Tibial artery (tissue), 4 donors: ENCODE measurements at regions not wholly inside any gene's neighbourhood (a gene's known extent, or its start where the extent isn't known, plus 50 kb on each side); places are given as distances from the start of the nearest gene placed in this dataset.

ENCODE experiments used
- DNase-seq, 2 donors: peaks; one replicate each; pipeline ENCODE4 v3.0.0-alpha.2; 2019
- H3K27ac ChIP-seq, 2 donors: fragments of 200-600 bp; sonication (generic) in 1 of 2; 1 replicate in 1 of 2; 2 replicates in 1 of 2; pipeline ENCODE4 v1.5.1; 2018 to 2019; ENCODE audit warnings: mild to moderate bottlenecking in 1 of 2
- H3K27me3 ChIP-seq, 2 donors: fragments of 200-600 bp; sonication (generic) in 1 of 2; one replicate each; pipeline versions ENCODE4 v1.5.1 to v1.6.0; 2016 to 2019
- H3K36me3 ChIP-seq, 3 donors: fragments of 200-600 bp; sonication (generic) in 2 of 3; one replicate each; pipeline ENCODE4 v1.5.1; 2016 to 2019; ENCODE audit warnings: mild to moderate bottlenecking in 2 of 3
- H3K4me1 ChIP-seq, 4 donors: fragments of 200-600 bp; sonication (generic) in 2 of 4; 1 replicate in 3 of 4; 2 replicates in 1 of 4; pipeline ENCODE4 v1.5.1; 2016 to 2019
- H3K4me3 ChIP-seq, 2 donors: fragments of 200-600 bp; sonication (generic) in 1 of 2; 1 replicate in 1 of 2; 2 replicates in 1 of 2; pipeline ENCODE4 v1.5.1; 2018 to 2019; ENCODE audit warnings: mild to moderate bottlenecking in 2 of 2
- H3K9me3 ChIP-seq, 3 donors: fragments of 200-600 bp; sonication (generic) in 1 of 3; one replicate each; pipeline ENCODE4 v1.5.1; 2016 to 2019
- CTCF ChIP-seq, 2 experiments: fragments of 200-600 bp in 1 of 2; fragments of 450-650 bp in 1 of 2; IDR thresholded peaks; one replicate each; pipeline ENCODE4 v1.5.1; 2017 to 2019; ENCODE audit warnings: antibody characterized with exemption in 2 of 2, mild to moderate bottlenecking in 1 of 2, moderate library complexity in 1 of 2
- intact Hi-C: fragments of 100-400 bp; cut with DNase I; formaldehyde crosslinking; loops from one replicate; pipeline ENCODE4 v1.15.0; 2023; ENCODE audit warnings: low total_unique reads

- Histone ChIP-seq H3K27ac (no peak overlapping the region), H3K27me3 (no peaks in the 10 kb centered on the region), H3K4me1 (no peaks in the 10 kb centered on the region), H3K36me3 (no peaks in the 10 kb centered on the region), H3K4me3 (no peak overlapping the region), H3K9me3 (no peaks in the 10 kb centered on the region)
- DNase-seq = no peak
- no peak for TF ChIP-seq CTCF (IDR thresholded peaks at IDR 0.05)
- intact Hi-C loops = no loop called here
Measured at GRCh38 chr18:60537074-60537473, 164.5 kb upstream of the MC4R start.

DNA sequence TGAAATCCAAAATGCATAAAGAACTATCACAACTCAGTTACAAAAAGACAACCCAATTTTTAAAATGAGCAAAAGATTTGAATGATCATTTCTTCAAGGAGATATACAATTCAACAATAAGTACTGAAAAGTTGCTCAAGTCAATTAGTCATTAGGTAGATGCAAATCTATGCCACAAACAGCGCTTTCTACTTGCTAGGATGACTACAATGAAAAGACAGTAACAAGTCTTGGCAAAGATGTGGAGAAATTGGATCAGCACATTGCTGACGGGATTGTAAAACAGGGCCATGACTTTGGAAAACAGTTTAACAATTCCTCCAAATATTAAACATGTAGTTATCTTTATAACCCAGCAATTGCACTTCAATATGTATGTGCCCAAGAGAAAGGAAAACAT lies 166.3 kb upstream of the MC4R start:
- DNase-seq = no peak
- Histone ChIP-seq H3K27ac (no peak overlapping the region), H3K27me3 (no peaks in the 10 kb centered on the region), H3K9me3 (no peaks in the 10 kb centered on the region), H3K4me3 (no peak overlapping the region), H3K36me3 (no peaks in the 10 kb centered on the region), H3K4me1 (no peaks in the 10 kb centered on the region)
- no peak for TF ChIP-seq CTCF (IDR thresholded peaks at IDR 0.05)
- intact Hi-C loops = no loop called here

DNA sequence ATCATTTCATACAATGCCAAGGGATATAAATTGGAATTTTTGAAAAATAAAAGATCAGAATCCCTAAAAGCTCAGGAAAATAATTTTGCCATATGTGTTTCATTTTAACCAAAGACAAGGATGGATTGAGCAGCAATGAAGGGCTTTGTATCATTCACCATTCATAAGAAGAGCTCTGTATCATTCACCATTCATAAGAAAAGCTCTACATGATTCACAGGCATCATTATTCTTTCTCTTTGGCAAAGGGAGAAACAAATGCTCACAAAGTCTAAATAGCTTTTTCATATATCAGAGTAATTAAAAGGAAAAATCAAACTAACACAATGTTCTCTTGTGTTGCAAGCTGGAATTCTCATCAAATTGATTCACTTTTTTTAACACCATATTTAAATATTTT lies 169.1 kb upstream of the MC4R start:
- DNase-seq = no peak
- Histone ChIP-seq H3K27me3 (no peaks in the 10 kb centered on the region), H3K9me3 (no peaks in the 10 kb centered on the region)

GRCh38 chr18:60543646-60544045 lies 171.1 kb upstream of the MC4R start:
- no peaks in the 10 kb centered on the region for H3K27me3 ChIP-seq
- H3K36me3 ChIP-seq = no peaks in the 10 kb centered on the region
- no peaks in the 10 kb centered on the region for H3K4me1 ChIP-seq
- intact Hi-C loops = no loop called here
- TF ChIP-seq CTCF (IDR thresholded peaks at IDR 0.05) = no peak
- no peak for DNase-seq
- no peak overlapping the region for H3K27ac ChIP-seq
- no peaks in the 10 kb centered on the region for H3K9me3 ChIP-seq
- H3K4me3 ChIP-seq = no peak overlapping the region

More for the DNA sequence above, 169.1 kb upstream of the MC4R start:
- no peak for TF ChIP-seq CTCF (IDR thresholded peaks at IDR 0.05)
- Histone ChIP-seq H3K4me1 (no peaks in the 10 kb centered on the region), H3K27ac (no peak overlapping the region), H3K4me3 (no peak overlapping the region), H3K36me3 (no peaks in the 10 kb centered on the region)
- intact Hi-C loops = no loop called here

DNA sequence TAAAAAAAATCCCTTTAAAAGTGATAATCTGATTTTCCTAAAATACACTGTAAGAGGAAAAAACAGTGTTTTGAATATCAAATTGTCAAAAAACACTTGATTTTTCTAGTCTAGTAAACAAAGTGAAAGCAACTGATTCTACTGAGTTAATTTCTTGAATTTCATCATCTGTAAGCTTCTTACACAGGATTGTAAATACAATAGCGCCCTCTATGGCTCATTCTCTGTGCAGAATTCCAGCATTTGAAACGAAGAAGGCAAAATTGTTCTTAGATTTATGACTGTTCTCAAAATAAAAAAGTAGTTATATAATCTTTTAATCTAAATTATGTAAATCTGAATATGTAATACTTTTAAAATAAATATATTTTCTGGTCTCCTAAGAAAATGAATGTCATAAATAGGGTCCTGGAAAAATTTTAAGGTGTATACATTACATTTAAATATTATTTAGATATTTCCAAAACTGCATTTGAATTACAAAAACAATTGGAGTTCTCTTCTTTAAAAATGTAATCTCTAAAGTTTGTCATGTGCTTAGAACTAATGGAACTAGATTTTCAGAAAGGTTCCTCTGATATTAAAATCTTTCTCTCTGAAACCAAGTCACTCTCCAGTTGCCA lies 176.9 kb upstream of the MC4R start:
- Histone ChIP-seq H3K4me3 (no peak overlapping the region), H3K36me3 (no peaks in the 10 kb centered on the region), H3K27ac (no peak overlapping the region), H3K9me3 (peaks cover 0 to 6% (median 0%) of the 10 kb centered on the region in 3 donors), H3K27me3 (no peaks in the 10 kb centered on the region), H3K4me1 (no peaks in the 10 kb centered on the region)
- peak; percentile 37 to 44 for TF ChIP-seq CTCF (IDR thresholded peaks at IDR 0.05)
- intact Hi-C loops = no loop called here
- no peak for DNase-seq

GRCh38 chr18:60552948-60553347 lies 180.4 kb upstream of the MC4R start:
- TF ChIP-seq CTCF (IDR thresholded peaks at IDR 0.05) = no peak
- Histone ChIP-seq H3K27me3 (no peaks in the 10 kb centered on the region), H3K9me3 (peaks cover 0 to 6% (median 0%) of the 10 kb centered on the region in 3 donors), H3K4me1 (no peaks in the 10 kb centered on the region), H3K27ac (no peak overlapping the region), H3K4me3 (no peak overlapping the region), H3K36me3 (no peaks in the 10 kb centered on the region)
- no peak for DNase-seq
- intact Hi-C loops = no loop called here
